Thoracic aorta (tissue), 2 donors: ENCODE measurements at regions not wholly inside any gene's neighbourhood (a gene's known extent, or its start where the extent isn't known, plus 50 kb on each side); places are given as distances from the start of the nearest gene placed in this dataset.
A peak's percentile ranks its signal among the peaks of the same experiment; 100 is the strongest.

Experiments used
- ATAC-seq: fragments of 150-250 bp; one replicate; pipeline ENCODE4 v1.8.0; 2017; ENCODE audit warnings: low read depth; ENCODE audit not compliant: insufficient number of reproducible peaks, low FRiP score
- DNase-seq: peaks from one replicate; pipeline ENCODE4 v3.0.0-alpha.2; 2020; ENCODE audit warnings: low spot score
- H3K27ac ChIP-seq, 2 donors: fragments of 200-600 bp; sonication (generic); 1 replicate in 1 of 2; 2 replicates in 1 of 2; pipeline ENCODE4 v1.5.1; 2016; ENCODE audit warnings: mild to moderate bottlenecking in 2 of 2, moderate library complexity in 2 of 2
- H3K27me3 ChIP-seq: fragments of 200-600 bp; sonication (generic); replicated peaks from 2 replicates; pipeline ENCODE4 v1.6.0; 2016; ENCODE audit warnings: mild to moderate bottlenecking; ENCODE audit not compliant: insufficient read depth
- H3K36me3 ChIP-seq: fragments of 200-600 bp; sonication (generic); one replicate; pipeline ENCODE4 v1.5.1; 2016
- H3K4me1 ChIP-seq, 2 donors: fragments of 200-600 bp; sonication (generic); 1 replicate in 1 of 2; 2 replicates in 1 of 2; pipeline versions ENCODE4 v1.5.1 to v1.6.0; 2016; ENCODE audit warnings: low read depth in 2 of 2, mild to moderate bottlenecking in 1 of 2; ENCODE audit not compliant: control insufficient read depth in 1 of 2
- H3K4me3 ChIP-seq: fragments of 200-600 bp; sonication (generic); 2 replicates; pipeline ENCODE4 v1.5.1; 2016; ENCODE audit warnings: mild to moderate bottlenecking
- H3K9me3 ChIP-seq: fragments of 200-600 bp; sonication (generic); 2 replicates; pipeline ENCODE4 v1.5.1; 2016
- TF ChIP-seq, protein P1 (sequence below): fragments of 200-600 bp; sonication (generic); IDR thresholded peaks from one replicate; pipeline ENCODE4 v1.5.1; 2019; ENCODE audit warnings: antibody characterized with exemption

DNA sequence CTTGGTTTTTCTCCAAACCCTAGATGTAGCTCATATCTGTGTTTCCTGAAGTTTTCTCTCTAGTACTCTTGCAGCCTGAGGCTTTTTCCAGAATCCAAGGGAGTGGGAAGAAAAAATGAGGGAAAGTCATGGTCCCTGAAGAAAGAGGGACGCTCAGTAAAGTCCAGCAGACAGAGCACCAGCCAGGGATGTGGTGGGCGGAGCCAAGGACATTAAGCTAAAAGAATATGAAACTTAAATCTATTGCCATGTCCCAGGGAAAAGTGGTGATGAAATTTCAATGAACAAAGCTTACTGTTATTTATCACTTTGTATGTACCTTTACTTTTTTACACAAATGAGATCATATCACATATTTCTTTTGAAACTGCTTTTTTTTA lies 430.2 kb downstream of the USP25 start:
- Histone ChIP-seq H3K36me3 (no peaks in the 10 kb centered on the region), H3K4me3 (no peak overlapping the region), H3K4me1 (no peaks in the 10 kb centered on the region), H3K27ac (peak overlapping the region in 1 of 2 donors; percentile 42), H3K27me3 (no peaks in the 10 kb centered on the region), H3K9me3 (no peaks in the 10 kb centered on the region)
- no peak for DNase-seq
- ATAC-seq = no peak
- TF ChIP-seq, protein P1, sequence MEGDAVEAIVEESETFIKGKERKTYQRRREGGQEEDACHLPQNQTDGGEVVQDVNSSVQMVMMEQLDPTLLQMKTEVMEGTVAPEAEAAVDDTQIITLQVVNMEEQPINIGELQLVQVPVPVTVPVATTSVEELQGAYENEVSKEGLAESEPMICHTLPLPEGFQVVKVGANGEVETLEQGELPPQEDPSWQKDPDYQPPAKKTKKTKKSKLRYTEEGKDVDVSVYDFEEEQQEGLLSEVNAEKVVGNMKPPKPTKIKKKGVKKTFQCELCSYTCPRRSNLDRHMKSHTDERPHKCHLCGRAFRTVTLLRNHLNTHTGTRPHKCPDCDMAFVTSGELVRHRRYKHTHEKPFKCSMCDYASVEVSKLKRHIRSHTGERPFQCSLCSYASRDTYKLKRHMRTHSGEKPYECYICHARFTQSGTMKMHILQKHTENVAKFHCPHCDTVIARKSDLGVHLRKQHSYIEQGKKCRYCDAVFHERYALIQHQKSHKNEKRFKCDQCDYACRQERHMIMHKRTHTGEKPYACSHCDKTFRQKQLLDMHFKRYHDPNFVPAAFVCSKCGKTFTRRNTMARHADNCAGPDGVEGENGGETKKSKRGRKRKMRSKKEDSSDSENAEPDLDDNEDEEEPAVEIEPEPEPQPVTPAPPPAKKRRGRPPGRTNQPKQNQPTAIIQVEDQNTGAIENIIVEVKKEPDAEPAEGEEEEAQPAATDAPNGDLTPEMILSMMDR = no peak

GRCh38 chr21:16162953-16163352 lies 433.2 kb downstream of the USP25 start:
- H3K36me3 ChIP-seq = no peaks in the 10 kb centered on the region
- H3K27me3 ChIP-seq = no peaks in the 10 kb centered on the region
- H3K9me3 ChIP-seq = no peaks in the 10 kb centered on the region
- no peak for ATAC-seq
- TF ChIP-seq, protein P1 = no peak
- DNase-seq = no peak
- no peak overlapping the region for H3K27ac ChIP-seq
- H3K4me3 ChIP-seq = no peak overlapping the region
- H3K4me1 ChIP-seq = no peaks in the 10 kb centered on the region

- no peaks in the 10 kb centered on the region for H3K36me3 ChIP-seq
- DNase-seq = no peak
- no peak overlapping the region for H3K4me3 ChIP-seq
- ATAC-seq = no peak
- TF ChIP-seq, protein P1 = no peak
- peaks cover 0 to 9% of the 10 kb centered on the region in 2 donors for H3K4me1 ChIP-seq
- H3K9me3 ChIP-seq = no peaks in the 10 kb centered on the region
- H3K27ac ChIP-seq = no peak overlapping the region
- H3K27me3 ChIP-seq = no peaks in the 10 kb centered on the region
Observed at GRCh38 chr21:16169102-16169511, 439.3 kb downstream of the USP25 start.

- no peak overlapping the region for H3K4me3 ChIP-seq
- ATAC-seq (no peak), DNase-seq (no peak)
- H3K4me1 ChIP-seq = peaks cover 0 to 9% of the 10 kb centered on the region in 2 donors
- H3K9me3 ChIP-seq = no peaks in the 10 kb centered on the region
- no peak overlapping the region for H3K27ac ChIP-seq
- TF ChIP-seq, protein P1 = no peak
- no peaks in the 10 kb centered on the region for H3K27me3 ChIP-seq
- no peaks in the 10 kb centered on the region for H3K36me3 ChIP-seq
Observed at GRCh38 chr21:16169779-16170178, 440.0 kb downstream of the USP25 start.

- Histone ChIP-seq H3K36me3 (no peaks in the 10 kb centered on the region), H3K4me1 (peaks cover 0 to 9% of the 10 kb centered on the region in 2 donors), H3K27ac (no peak overlapping the region), H3K4me3 (no peak overlapping the region), H3K9me3 (no peaks in the 10 kb centered on the region), H3K27me3 (no peaks in the 10 kb centered on the region)
- DNase-seq (no peak), ATAC-seq (no peak)
- TF ChIP-seq, protein P1 = no peak
Observed at GRCh38 chr21:16176570-16176969, 446.8 kb downstream of the USP25 start.
